ENCODE measurements at regions not wholly inside any gene's neighbourhood (a gene's known extent, or its start where the extent isn't known, plus 50 kb on each side); places are given as distances from the start of the nearest gene placed in this dataset.

DNA sequence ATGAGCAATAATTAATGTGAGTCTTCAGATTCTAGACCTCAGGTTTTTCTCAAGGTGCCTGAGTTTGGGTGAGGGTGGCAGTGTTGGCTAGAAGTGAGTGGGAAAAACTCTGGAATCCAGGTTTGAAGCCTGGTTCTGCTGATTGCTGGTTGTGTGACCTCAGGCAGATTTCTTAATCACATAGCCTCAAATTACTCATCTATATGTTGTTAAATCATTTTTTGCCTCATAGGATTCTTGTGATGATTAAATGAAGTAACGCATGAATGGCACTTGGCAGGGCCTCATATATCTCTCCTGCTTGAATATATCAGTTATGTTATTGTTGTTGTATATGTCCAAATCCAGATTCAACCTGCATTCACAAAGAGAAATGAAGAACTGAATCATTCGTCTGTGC lies 60.5 kb downstream of the NR2F2 start:
- DNase-seq, result no peak

DNA sequence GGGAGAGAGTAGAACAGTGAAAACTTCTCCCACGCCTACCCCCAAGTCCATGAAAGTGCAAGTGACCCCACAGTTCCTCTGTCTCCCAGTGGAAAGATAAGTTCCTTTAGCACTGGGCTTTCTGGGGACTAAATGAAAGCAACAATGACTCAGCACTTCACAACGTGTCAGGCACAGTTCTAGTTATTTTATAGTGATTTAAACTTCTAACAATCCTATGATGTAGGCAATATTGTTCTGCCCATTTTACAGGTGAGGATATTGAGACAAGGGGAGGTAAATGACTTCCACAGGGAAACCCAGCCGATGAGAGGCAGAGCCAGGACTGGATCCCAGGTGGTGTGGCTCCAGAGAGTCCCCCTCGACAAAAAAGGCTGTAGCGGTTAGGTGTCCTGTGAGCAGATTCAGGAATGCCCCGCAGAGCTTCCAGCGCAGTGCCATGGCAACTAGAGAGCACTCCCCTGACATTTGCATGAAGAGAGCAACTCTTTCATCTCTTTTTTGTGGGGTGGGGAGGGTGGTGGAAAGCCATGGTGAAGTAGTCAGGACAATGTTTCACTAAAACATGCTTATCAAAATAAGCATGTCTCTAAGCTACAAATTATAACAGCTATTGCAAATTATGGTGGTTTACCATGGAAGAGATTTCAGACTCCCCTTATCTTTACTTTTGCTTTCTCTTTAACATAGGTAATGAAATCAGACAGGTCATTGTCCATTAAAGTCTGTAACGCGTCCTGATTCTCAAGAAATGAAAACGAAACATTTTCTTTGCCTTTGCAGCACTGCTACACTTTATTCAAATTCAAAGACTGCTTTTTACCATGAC lies 62.1 kb downstream of the NR2F2 start:
- no peak for DNase-seq

DNA sequence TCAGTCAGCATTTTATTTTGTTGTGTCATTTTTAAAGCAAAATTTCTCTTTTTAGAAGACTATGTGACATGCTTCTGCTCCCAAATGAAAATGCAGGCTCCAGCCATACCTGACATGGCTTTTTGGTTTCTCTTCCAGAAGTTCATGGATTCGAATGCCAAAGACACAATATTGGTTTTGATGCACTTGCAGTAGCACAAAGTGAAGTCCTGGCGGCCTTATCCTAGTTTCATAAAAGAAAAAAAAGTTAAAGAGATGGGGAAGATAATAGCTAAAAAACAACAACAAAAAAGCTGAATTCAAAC lies 62.7 kb downstream of the NR2F2 start:
- DNase-seq, result no peak

DNA sequence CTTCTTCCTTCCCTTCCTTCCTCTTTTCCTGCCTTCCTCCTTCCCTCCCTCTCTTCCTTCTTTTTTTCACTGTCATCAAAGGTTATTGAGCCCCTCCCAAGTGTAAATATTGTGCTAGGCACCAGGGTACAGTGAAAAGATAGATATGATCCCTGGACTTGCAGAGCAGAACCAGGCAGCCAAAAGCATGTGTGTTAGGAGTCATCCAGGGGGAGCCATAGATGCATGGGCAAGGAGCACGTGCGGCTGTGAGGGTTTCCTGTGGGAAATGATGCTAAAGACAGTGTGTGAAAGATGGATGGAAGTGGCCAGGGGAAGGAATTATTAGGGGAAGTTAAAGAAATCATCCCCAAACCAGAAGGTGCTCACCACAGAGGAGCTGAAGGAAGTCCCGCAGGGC lies 65.2 kb downstream of the NR2F2 start:
- no peak for DNase-seq

DNA sequence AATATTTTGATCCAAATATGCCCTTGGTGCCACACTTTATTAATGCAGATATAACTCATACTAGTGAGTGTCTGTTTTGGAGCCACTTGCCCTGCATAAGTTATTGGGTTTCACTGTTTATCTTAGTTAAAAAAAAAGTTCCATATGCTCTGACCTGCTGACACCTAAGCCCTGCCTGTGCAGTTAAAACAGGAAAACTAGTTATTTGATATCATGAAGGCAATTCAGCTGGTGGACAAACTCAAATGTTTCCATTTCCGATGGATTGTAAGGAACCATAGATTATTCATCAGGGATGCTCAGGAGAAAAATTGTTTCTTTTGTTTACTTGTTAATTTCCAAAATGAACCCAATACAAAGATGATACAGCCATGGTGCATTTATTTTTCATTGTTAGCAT lies 68.3 kb downstream of the NR2F2 start:
- no peak for DNase-seq

DNA sequence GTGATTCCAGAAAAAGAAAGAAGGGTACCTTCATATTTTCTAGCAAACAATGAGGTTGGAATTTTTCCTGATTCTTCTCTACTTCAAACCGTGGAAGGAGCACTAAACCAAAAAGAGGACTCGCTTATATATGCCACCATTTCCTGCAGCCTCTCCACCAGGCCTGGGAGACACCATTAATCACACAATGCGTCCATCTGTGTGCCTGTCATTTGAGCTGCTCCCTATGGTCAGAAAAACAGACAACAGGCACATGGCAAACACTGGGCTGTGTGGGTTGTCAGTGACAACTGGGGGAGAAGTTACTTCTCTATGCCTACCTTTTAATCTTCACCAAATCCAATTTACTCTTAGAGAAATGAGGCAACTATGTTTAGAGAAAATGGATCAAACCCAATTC lies 71.9 kb downstream of the NR2F2 start:
- DNase-seq, result no peak

DNA sequence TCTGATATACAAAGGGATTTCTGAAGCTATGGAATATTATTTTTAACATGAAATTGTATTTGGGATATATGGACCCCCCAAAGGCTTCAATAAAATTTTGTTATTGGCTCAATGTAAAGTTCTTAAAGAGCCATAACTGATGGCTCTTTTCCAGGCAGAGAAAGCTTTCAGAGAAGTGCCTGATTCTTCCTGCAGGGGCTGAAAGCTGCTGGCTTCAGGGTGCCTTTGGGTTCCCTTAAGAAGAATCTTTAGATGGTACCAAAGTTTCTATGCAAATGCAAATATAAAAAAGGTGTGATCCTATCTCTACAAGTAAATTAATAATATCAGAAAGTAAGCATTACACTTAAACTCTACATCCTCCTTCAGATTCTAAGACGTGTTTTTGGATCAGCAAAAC lies 72.6 kb downstream of the NR2F2 start:
- DNase-seq, result no peak

DNA sequence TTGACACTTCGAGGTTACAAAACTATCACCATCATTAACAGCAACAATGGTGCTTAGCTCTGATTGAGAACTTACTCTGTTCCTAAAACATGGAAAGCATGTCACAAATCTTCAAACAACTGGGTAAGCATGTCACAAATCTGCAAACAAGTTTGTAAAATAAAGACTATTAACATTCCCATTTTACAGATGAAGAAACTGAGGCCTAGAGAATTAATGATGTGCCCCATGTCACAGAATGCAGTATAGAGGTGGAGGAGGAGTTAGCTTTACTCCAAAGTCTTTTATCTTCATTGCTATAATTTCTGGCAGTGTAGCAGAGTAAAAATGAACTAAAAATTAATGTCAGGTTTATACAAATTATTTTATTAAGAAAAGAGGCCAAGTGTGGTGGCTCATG lies 73.4 kb downstream of the NR2F2 start:
- DNase-seq, result no peak

DNA sequence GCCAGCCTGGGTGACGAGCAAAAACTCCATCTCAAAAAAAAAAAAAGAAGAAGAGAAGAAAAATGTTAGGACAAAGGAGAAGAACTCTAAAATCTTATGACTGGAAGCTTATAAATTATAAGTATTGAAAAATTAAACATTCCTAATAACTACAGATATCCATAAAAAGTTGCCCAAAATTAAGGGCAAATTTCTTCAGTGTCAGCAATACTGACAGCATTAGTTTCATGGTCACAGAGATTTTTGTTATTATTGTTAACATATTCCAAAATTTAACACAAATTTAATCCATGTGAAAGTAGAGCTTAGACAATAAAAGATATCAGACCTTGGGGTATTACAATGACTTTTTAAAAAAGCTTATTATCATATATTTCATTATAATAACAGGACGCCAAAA lies 74.1 kb downstream of the NR2F2 start:
- no peak for DNase-seq

DNA sequence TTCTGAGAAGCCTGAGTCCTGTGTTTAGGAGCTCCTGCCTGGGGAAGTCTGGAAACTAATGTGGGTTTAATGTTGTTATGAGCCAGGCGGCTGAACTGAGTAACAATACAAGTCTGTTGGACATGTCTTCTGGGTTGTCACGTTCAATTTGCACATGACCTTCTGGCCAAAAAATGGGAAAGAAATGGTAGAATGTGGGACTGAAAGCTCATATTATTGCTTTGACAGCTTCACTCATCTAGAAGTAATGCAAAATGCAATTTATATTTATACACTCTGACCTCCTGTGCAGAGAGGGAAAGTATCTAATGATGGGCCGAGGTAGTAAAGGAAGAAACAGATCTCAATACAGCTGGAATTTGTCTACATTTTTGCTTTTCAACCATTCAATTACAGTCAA lies 75.8 kb downstream of the NR2F2 start:
- no peak for DNase-seq

DNA sequence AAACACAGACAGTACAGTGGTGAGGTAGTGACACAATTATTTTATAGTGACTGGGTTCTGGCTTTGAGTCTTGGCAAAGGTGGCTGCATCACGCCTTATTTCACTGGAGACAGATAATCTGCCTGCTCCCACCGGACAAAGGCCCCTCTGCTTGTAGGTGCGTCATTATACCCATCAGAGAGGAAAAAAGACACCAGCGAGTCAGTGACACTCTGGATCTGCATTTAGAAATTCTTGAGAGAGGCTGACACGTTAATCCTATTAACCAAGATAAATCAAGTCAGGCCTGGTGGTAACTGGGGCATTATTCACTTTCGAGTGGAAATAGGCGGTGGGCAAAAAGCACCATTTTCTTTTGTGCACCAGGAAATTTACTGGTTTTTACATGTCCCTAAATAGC lies 76.2 kb downstream of the NR2F2 start:
- DNase-seq, result no peak

DNA sequence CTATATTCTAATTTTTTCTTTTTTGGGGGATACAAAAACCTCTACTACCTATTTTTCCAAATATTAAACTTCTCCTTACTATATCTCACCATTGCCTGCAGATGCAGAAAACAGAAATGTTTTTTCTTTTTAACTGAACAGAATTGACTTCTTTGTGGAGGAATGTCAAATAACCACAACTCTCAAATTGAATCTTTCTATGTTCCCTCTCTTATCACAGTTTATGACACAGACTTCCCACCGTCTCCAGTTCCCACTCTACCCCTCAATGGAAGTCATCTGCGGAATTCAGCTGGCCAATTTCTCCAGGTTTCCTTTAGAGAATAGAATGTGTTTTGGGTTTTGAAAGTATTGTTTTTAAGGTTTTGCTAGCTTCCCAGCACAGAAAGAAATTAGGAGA lies 77.0 kb downstream of the NR2F2 start:
- DNase-seq, result no peak

DNA sequence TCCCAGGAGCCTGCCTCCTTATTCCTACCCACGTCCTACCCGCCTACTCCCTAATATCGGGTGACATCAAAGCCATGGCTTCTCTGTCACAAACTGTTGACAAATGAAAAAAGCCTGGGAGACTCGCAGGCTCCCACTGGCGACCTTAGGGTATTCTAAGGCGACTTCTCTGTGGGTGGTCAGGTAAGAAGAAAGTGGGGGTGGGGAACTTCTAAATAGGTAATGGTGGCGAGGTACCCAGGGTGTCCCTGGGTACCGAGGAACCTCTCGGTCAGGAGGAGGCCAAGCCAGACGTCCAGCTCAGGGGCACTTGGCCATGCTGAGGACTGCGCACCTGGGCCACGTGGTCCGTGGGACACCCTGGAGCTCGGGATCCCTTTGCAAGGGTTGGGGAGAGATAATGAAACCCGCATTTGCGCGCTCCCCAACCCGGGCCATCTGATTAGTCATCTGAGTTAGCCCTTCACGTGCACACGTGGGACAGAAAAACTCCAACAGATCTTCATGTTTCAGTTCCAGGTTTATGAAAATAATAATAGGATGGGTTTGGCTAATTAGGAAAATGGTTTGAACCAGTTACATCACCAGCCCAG lies 78.2 kb downstream of the NR2F2 start:
- DNase-seq, result no peak

DNA sequence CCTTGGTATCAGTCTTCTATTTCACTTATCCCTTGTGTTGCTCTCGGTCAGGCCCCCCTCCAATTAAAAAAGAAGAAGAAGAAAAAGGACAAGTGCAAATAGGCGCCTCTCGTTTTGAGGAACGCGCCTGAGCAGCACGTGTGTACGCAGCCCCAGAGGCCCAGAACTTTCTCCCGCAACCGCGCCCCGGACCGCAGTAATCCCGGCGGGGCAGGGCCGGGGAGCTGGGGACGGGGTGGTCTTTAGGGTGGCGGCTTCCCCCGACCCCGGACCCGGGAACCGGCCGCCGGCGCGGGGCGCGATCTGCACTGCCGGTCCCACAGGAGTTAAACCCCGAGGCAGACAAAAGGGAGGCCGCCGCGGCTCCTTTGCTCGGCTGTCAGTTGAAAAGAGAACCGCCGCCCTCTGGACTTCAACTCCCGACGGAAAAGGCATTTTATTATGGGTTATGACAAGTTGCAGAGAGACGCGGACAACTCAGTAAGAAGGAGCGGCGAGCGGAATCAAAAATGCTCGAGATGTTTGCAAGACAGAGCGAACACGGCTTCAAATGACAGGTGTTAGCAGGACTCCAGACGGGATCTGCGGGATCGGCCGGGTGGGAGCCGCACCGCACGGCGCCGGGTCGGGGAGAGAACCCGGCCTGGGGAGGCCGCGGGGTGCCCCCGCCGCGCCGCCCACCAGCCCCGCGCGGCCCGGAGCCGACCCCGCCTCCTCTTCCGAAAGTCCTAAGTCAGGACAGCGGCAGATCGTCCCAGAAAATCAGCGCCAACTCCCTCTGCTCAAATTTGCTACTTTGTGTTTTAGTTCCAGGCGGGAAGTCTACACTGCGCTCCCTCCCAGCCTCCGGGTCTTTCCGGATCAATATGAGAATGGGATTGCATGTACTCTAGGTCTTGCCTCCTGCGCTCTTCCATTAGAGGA lies 79.0 kb downstream of the NR2F2 start:
- no peak for DNase-seq

DNA sequence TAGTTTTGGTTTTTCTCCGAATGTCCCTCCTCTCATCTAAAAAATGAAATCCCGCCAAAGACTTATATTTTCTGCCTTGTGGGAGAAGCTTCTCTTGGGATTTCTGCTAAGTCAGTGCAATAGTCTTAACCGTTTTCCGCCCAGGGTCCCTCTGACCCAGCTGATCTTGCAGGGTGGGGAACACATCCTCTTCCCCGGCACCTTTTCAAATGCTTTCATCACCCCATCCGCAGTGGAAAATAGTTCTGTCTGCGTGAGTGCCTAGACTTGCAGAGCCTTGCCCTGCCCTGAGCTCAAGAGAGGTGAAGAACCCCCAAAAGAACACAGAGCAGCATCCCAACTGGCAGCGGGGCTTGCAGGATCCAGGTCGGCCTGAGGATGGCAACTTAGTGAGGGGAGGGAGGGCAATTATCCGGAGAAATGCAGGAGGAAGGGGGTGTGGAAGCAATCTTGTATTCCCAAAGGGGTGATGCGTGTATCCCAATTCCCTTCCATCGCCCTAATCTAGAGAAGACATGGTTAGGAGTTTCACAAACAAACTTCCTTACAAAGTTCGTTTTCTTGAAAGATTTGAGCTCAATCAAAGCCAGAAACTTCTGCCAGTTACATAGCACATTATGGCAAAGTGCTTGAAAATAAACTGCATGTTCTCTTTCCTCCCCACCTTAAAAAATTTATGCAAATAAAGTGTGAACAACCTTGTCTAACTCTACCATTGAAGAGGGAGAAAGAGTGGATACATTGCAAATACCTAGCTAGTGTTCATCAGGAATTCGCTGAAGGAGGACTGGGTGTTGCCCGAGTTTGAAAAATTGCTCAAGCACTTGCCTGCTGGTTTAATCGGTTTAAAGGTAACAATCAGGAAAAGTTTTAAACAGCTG lies 79.9 kb downstream of the NR2F2 start:
- DNase-seq, result no peak

DNA sequence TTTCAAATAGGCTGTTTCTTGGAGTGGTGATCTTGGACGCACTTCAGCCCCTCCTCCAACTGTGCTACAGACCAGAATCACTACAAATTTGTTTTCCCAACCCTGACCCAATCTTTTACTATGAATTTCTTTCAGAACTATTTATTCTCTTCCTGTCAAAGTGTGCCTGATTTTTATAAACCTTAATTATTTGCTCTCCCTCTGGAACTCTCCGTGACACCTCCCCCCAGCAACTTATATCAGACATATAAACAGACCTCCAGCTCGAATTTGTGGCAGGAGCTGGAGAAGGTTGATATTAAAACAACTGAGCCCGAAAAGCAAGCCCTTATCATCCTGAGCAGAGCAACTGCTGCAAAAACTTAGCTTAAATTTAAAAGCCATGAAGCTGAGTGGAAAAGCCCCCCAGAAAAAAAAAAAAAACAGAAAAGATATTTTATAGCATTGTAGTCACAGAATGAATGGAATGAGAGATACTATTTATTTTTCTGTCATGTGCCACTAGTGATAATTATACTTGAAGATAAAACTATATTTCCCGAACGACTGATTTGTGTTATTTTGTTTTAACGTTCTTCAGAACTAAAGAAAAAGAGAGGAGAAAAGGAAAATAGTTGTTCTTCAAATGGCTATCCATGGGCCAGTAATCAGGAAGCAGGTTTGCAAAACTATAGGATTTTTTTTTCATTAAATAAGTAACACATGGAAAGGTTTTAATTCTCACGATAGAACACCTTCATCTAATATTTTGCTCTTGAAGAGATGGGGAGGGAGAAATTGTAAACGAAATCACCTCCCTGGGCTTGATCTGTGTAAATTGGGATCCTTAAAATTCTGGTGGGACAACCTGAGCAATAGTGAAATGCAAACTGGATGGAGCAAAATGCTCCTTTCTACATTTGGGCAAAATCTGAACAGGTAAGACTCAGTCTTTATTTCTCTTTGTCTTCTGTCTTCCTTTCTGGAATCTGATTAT lies 80.8 kb downstream of the NR2F2 start:
- DNase-seq, result no peak

DNA sequence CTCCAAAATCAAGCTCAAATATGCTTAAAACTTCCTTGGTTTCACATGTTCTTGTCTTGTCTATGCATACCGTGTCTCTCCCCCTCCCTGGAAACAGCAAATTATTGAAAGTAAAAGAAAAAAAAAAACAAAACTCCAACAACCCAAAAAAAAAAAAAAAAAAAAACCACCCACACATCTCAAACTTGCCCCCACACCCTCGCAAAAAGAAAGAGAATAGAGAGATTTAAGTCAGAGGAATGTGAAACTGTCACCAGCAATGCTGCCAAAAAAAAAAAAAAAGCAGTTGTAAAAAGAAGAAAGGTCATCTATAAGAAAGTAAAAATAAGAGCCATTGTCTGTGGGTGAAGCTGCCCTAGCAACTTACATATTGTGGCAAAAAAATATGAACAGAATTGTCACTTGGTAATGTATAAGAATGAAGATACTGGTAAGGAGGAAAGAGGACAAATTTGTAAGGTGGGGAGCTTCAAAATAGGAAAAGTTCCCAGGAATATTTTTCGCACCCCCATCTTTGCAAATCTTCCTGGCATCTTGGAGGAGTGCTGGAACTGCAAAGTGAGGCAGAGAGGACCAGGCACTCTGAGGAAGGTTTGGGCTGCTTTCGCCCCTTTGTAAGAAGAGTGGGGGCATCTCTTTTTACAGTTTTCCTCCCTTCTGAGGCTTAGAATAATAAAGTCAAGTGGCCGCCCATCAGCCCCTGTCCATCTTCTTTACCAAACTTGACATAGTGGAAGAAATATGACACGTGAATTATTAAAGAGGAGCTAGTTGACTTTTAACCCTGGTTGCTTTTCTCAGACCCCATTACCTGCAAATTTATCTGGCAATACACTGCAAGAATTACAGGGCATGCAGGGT lies 81.8 kb downstream of the NR2F2 start:
- no peak for DNase-seq

DNA sequence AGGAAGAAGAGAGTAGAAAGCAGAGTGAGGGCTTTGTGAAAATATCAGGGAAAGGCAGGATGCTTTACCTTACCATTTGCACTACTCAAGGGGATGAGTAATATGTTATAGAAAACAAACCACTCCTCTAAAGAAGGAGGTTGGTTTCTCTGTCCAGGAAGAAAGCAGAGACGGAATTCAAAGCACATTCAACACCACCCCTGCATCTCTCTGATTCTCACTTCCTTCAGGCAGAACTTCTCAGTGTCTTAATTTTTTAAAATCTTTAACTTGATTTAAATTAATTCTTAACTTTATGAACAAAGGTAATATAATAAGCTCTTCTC lies 82.4 kb downstream of the NR2F2 start:
- no peak for DNase-seq

DNA sequence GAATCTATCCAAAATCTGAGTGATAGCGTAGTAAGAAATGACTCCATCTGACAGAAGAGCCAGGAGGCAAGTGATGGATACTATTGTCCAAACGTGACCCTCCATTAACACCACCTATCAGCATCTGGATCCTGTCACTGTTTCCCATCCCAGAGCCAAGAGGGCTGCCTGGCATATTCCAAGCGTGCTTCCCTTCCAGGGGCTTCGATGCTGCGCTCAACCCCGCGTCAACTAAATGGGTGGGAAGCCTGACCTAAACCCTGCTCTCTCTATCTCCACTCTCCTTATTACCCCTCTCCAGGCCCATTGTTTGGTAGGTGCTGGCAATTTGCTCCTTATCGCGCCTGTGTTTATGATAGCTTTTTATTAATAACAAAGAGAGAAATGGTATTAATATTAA lies 83.2 kb downstream of the NR2F2 start:
- DNase-seq, result no peak

DNA sequence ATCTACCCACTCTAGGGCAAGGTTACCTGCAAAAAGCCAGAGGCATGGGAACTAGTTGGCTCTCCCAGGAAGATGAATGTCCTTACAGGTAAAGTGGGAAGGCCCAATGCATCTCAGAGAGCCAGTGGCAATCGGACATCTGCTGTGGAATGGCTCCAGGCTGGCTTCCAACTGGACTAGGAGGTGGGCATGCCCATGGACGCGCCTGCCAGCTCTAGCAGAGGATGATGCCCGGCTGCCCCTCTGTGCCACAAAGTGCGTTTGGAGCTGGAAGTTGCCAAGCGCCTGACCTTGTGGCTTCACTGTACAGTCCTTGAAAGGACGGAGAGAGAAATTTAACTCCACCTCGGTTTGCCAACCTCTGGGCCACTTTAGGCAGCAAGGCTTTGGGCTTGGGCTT lies 84.4 kb downstream of the NR2F2 start:
- no peak for DNase-seq

Measured in activated CD4-positive, alpha-beta T cell treated with anti-CD3 and anti-CD28 coated beads for 4 hours (primary cell).